ENCODE measurements at regions not wholly inside any gene's neighbourhood (a gene's known extent, or its start where the extent isn't known, plus 50 kb on each side); places are given as distances from the start of the nearest gene placed in this dataset.

GRCh38 chr6:1124885-1125284, 187.0 kb upstream of the FOXQ1 start:
- Histone ChIP-seq H3K9me3 (ENCODE audit: control insufficient read depth, low read length) (no peaks in the 10 kb centered on the region), H3K36me3 (ENCODE audit: control insufficient read depth, insufficient read depth, low read length) (no peaks in the 10 kb centered on the region), H3K27me3 (replicated peaks; ENCODE audit: control insufficient read depth, insufficient read depth, low read length, poor library complexity, severe bottlenecking) (no peaks in the 10 kb centered on the region), H3K27ac (ENCODE audit: insufficient read depth, low read length, poor library complexity, severe bottlenecking) (no peak overlapping the region), H3K4me1 (ENCODE audit: control insufficient read depth, insufficient read depth, low read length, poor library complexity, severe bottlenecking) (no peaks in the 10 kb centered on the region), H3K4me3 (ENCODE audit: insufficient read depth, low read depth, low read length, poor library complexity, severe bottlenecking) (no peak overlapping the region)
- DNase-seq, result no peak

GRCh38 chr6:1123386-1124375, 188.2 kb upstream of the FOXQ1 start:
- Histone ChIP-seq H3K9me3 (ENCODE audit: control insufficient read depth, low read length) (no peaks in the 10 kb centered on the region), H3K4me1 (ENCODE audit: control insufficient read depth, insufficient read depth, low read length, poor library complexity, severe bottlenecking) (no peaks in the 10 kb centered on the region), H3K4me3 (ENCODE audit: insufficient read depth, low read depth, low read length, poor library complexity, severe bottlenecking) (no peak overlapping the region), H3K27me3 (replicated peaks; ENCODE audit: control insufficient read depth, insufficient read depth, low read length, poor library complexity, severe bottlenecking) (no peaks in the 10 kb centered on the region), H3K27ac (ENCODE audit: insufficient read depth, low read length, poor library complexity, severe bottlenecking) (no peak overlapping the region), H3K36me3 (ENCODE audit: control insufficient read depth, insufficient read depth, low read length) (no peaks in the 10 kb centered on the region)
- DNase-seq, result no peak

DNA sequence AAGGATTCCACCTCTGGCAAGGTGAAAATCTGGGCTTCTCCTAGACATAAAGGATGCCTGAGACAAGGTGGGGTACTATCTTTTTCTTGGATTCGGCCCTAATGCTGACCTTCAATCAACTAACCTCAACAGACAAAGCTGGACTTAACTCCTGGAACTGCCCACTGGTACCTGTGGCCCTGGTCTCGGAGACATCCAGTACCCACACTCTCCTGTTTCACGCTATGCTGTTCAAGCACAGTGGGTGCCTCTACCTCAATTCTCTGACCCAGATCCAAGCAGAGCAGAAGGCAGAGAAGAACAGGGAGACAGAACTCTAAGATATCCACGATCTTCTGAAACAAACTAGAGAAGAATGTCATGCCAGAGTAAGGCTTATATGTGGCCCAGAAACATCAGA, 189.8 kb upstream of the FOXQ1 start:
- DNase-seq, result no peak
- no peak overlapping the region for H3K27ac ChIP-seq (ENCODE audit: insufficient read depth, low read length, poor library complexity, severe bottlenecking)
- no peaks in the 10 kb centered on the region for H3K36me3 ChIP-seq (ENCODE audit: control insufficient read depth, insufficient read depth, low read length)
- no peaks in the 10 kb centered on the region for H3K9me3 ChIP-seq (ENCODE audit: control insufficient read depth, low read length)
- H3K4me1 ChIP-seq (ENCODE audit: control insufficient read depth, insufficient read depth, low read length, poor library complexity, severe bottlenecking), result no peaks in the 10 kb centered on the region
- H3K4me3 ChIP-seq (ENCODE audit: insufficient read depth, low read depth, low read length, poor library complexity, severe bottlenecking), result no peak overlapping the region
- no peaks in the 10 kb centered on the region for H3K27me3 ChIP-seq (replicated peaks; ENCODE audit: control insufficient read depth, insufficient read depth, low read length, poor library complexity, severe bottlenecking)

- H3K27ac ChIP-seq (ENCODE audit: insufficient read depth, low read length, poor library complexity, severe bottlenecking), result no peak overlapping the region
- no peak overlapping the region for H3K4me3 ChIP-seq (ENCODE audit: insufficient read depth, low read depth, low read length, poor library complexity, severe bottlenecking)
- no peaks in the 10 kb centered on the region for H3K27me3 ChIP-seq (replicated peaks; ENCODE audit: control insufficient read depth, insufficient read depth, low read length, poor library complexity, severe bottlenecking)
- no peaks in the 10 kb centered on the region for H3K9me3 ChIP-seq (ENCODE audit: control insufficient read depth, low read length)
- H3K36me3 ChIP-seq (ENCODE audit: control insufficient read depth, insufficient read depth, low read length), result no peaks in the 10 kb centered on the region
- no peak for DNase-seq
- H3K4me1 ChIP-seq (ENCODE audit: control insufficient read depth, insufficient read depth, low read length, poor library complexity, severe bottlenecking), result no peaks in the 10 kb centered on the region
Observed at GRCh38 chr6:1118287-1118647, 193.6 kb upstream of the FOXQ1 start.

- Histone ChIP-seq H3K27ac (ENCODE audit: insufficient read depth, low read length, poor library complexity, severe bottlenecking) (no peak overlapping the region), H3K4me1 (ENCODE audit: control insufficient read depth, insufficient read depth, low read length, poor library complexity, severe bottlenecking) (no peaks in the 10 kb centered on the region)
- no peak for DNase-seq
Observed at GRCh38 chr6:1117530-1118286, 194.2 kb upstream of the FOXQ1 start.

GRCh38 chr6:1116149-1116548, 195.7 kb upstream of the FOXQ1 start:
- H3K4me1 ChIP-seq (ENCODE audit: control insufficient read depth, insufficient read depth, low read length, poor library complexity, severe bottlenecking), result no peaks in the 10 kb centered on the region
- no peaks in the 10 kb centered on the region for H3K36me3 ChIP-seq (ENCODE audit: control insufficient read depth, insufficient read depth, low read length)
- H3K9me3 ChIP-seq (ENCODE audit: control insufficient read depth, low read length), result no peaks in the 10 kb centered on the region
- H3K4me3 ChIP-seq (ENCODE audit: insufficient read depth, low read depth, low read length, poor library complexity, severe bottlenecking), result no peak overlapping the region
- H3K27ac ChIP-seq (ENCODE audit: insufficient read depth, low read length, poor library complexity, severe bottlenecking), result no peak overlapping the region
- no peaks in the 10 kb centered on the region for H3K27me3 ChIP-seq (replicated peaks; ENCODE audit: control insufficient read depth, insufficient read depth, low read length, poor library complexity, severe bottlenecking)
- DNase-seq, result no peak

More at GRCh38 chr6:1117530-1118286, 194.2 kb upstream of the FOXQ1 start:
- Histone ChIP-seq H3K4me3 (ENCODE audit: insufficient read depth, low read depth, low read length, poor library complexity, severe bottlenecking) (no peak overlapping the region), H3K36me3 (ENCODE audit: control insufficient read depth, insufficient read depth, low read length) (no peaks in the 10 kb centered on the region), H3K27me3 (replicated peaks; ENCODE audit: control insufficient read depth, insufficient read depth, low read length, poor library complexity, severe bottlenecking) (no peaks in the 10 kb centered on the region), H3K9me3 (ENCODE audit: control insufficient read depth, low read length) (no peaks in the 10 kb centered on the region)

- Histone ChIP-seq H3K9me3 (ENCODE audit: control insufficient read depth, low read length) (no peaks in the 10 kb centered on the region), H3K4me1 (ENCODE audit: control insufficient read depth, insufficient read depth, low read length, poor library complexity, severe bottlenecking) (no peaks in the 10 kb centered on the region)
- no peak for DNase-seq
Observed at GRCh38 chr6:1113916-1114540, 197.9 kb upstream of the FOXQ1 start.

GRCh38 chr6:1111361-1111760, 200.5 kb upstream of the FOXQ1 start:
- H3K4me3 ChIP-seq (ENCODE audit: insufficient read depth, low read depth, low read length, poor library complexity, severe bottlenecking), result no peak overlapping the region
- no peak overlapping the region for H3K27ac ChIP-seq (ENCODE audit: insufficient read depth, low read length, poor library complexity, severe bottlenecking)
- no peak for DNase-seq
- no peaks in the 10 kb centered on the region for H3K36me3 ChIP-seq (ENCODE audit: control insufficient read depth, insufficient read depth, low read length)
- no peaks in the 10 kb centered on the region for H3K27me3 ChIP-seq (replicated peaks; ENCODE audit: control insufficient read depth, insufficient read depth, low read length, poor library complexity, severe bottlenecking)
- H3K4me1 ChIP-seq (ENCODE audit: control insufficient read depth, insufficient read depth, low read length, poor library complexity, severe bottlenecking), result no peaks in the 10 kb centered on the region
- H3K9me3 ChIP-seq (ENCODE audit: control insufficient read depth, low read length), result no peaks in the 10 kb centered on the region

More at GRCh38 chr6:1113916-1114540, 197.9 kb upstream of the FOXQ1 start:
- no peak overlapping the region for H3K4me3 ChIP-seq (ENCODE audit: insufficient read depth, low read depth, low read length, poor library complexity, severe bottlenecking)
- H3K36me3 ChIP-seq (ENCODE audit: control insufficient read depth, insufficient read depth, low read length), result no peaks in the 10 kb centered on the region
- no peak overlapping the region for H3K27ac ChIP-seq (ENCODE audit: insufficient read depth, low read length, poor library complexity, severe bottlenecking)
- no peaks in the 10 kb centered on the region for H3K27me3 ChIP-seq (replicated peaks; ENCODE audit: control insufficient read depth, insufficient read depth, low read length, poor library complexity, severe bottlenecking)

- Histone ChIP-seq H3K4me3 (ENCODE audit: insufficient read depth, low read depth, low read length, poor library complexity, severe bottlenecking) (no peak overlapping the region), H3K4me1 (ENCODE audit: control insufficient read depth, insufficient read depth, low read length, poor library complexity, severe bottlenecking) (no peaks in the 10 kb centered on the region), H3K9me3 (ENCODE audit: control insufficient read depth, low read length) (no peaks in the 10 kb centered on the region), H3K27ac (ENCODE audit: insufficient read depth, low read length, poor library complexity, severe bottlenecking) (no peak overlapping the region), H3K27me3 (replicated peaks; ENCODE audit: control insufficient read depth, insufficient read depth, low read length, poor library complexity, severe bottlenecking) (no peaks in the 10 kb centered on the region), H3K36me3 (ENCODE audit: control insufficient read depth, insufficient read depth, low read length) (no peaks in the 10 kb centered on the region)
- no peak for DNase-seq
Observed at GRCh38 chr6:1110941-1111349, 201.0 kb upstream of the FOXQ1 start.

Measured in effector memory CD4-positive, alpha-beta T cell (primary cell).